H1 (cell line): ENCODE measurements at regions not wholly inside any gene's neighbourhood (a gene's known extent, or its start where the extent isn't known, plus 50 kb on each side); places are given as distances from the start of the nearest gene placed in this dataset.

Experiments used
- CTCF ChIA-PET: fragments of 300-600 bp; sonication (Branson Sonifier 250); formaldehyde crosslinking; loops from one replicate; lab custom pipeline; 2021; ENCODE audit not compliant: partially characterized antibody; lab: Charles Lee
- POLR2A ChIA-PET: fragments of 300-600 bp; sonication (Branson Sonifier 250); formaldehyde crosslinking; loops from one replicate; lab custom pipeline; 2021; ENCODE audit warnings: inconsistent platforms; ENCODE audit not compliant: partially characterized antibody; lab: Charles Lee
- DNase-seq, 2 experiments: peaks; one replicate each; pipeline versions ENCODE4 v3.0.0 to v3.0.0-alpha.2; 2010 to 2022; ENCODE audit warnings: low spot score in 2 of 2, low read depth in 1 of 2, mixed read lengths in 1 of 2
- FAIRE-seq: peaks from 2 replicates; lab custom pipeline; 2011; peaks lifted over from hg19 to GRCh38; lab: Jason Lieb, UNC
- H2AFZ ChIP-seq: 2 replicates; pipeline ENCODE4 v1.8.1; 2012; ENCODE audit warnings: low read length, inconsistent platforms
- H2AK5ac ChIP-seq: 2 replicates; pipeline ENCODE4 v1.6.1; 2013; ENCODE audit warnings: low read depth, low read length
- H2BK120ac ChIP-seq: replicated peaks from 2 replicates; pipeline ENCODE3; 2013; ENCODE audit warnings: low read depth, low read length, inconsistent platforms
- H2BK12ac ChIP-seq: 2 replicates; pipeline ENCODE4 v1.6.1; 2013; ENCODE audit warnings: low read depth, low read length
- H2BK15ac ChIP-seq: 2 replicates; pipeline ENCODE4 v1.6.1; 2013; ENCODE audit warnings: low read length
- H2BK20ac ChIP-seq: 2 replicates; pipeline ENCODE4 v1.6.1; 2013; ENCODE audit warnings: low read length
- H2BK5ac ChIP-seq: 2 replicates; pipeline ENCODE4 v1.6.1; 2013; ENCODE audit warnings: low read depth, low read length
- H3K14ac ChIP-seq: 2 replicates; pipeline ENCODE4 v1.6.1; 2013; ENCODE audit warnings: inconsistent platforms; ENCODE audit not compliant: insufficient read length
- H3K18ac ChIP-seq: 2 replicates; pipeline ENCODE4 v1.6.1; 2013; ENCODE audit warnings: low read length; ENCODE audit errors: extremely low read depth
- H3K23ac ChIP-seq: 2 replicates; pipeline ENCODE4 v1.6.1; 2013; ENCODE audit warnings: inconsistent platforms; ENCODE audit not compliant: insufficient read length
- H3K23me2 ChIP-seq: 2 replicates; pipeline ENCODE4 v1.6.1; 2013; ENCODE audit warnings: low read depth, low read length
- H3K27ac ChIP-seq: 2 replicates; pipeline ENCODE4 v1.6.1; 2011; ENCODE audit warnings: low read depth, low read length, inconsistent platforms
- H3K27me3 ChIP-seq, 4 experiments: replicated peaks in 1 of 4; 1 replicate in 1 of 4; 2 replicates in 3 of 4; pipeline versions ENCODE4 v1.6.1 to v1.8.1; 2011 to 2013; ENCODE audit warnings: low read length in 3 of 4, mild to moderate bottlenecking in 3 of 4, inconsistent platforms in 2 of 4, mixed read lengths in 2 of 4, moderate library complexity in 1 of 4; ENCODE audit not compliant: control insufficient read depth in 3 of 4, insufficient read depth in 3 of 4; ENCODE audit errors: extremely low read depth in 1 of 4
- H3K36me3 ChIP-seq, 4 experiments: 2 replicates each; pipeline versions ENCODE4 v1.6.1 to v1.8.1; 2011 to 2013; ENCODE audit warnings: mild to moderate bottlenecking in 4 of 4, low read length in 3 of 4, moderate library complexity in 2 of 4, control low read depth in 1 of 4, inconsistent platforms in 1 of 4; ENCODE audit not compliant: insufficient read depth in 4 of 4, control insufficient read depth in 2 of 4
- H3K4ac ChIP-seq: replicated peaks from 2 replicates; pipeline ENCODE3; 2013; ENCODE audit warnings: low read length, low read depth, mixed read lengths, inconsistent platforms; ENCODE audit not compliant: insufficient read length
- H3K4me1 ChIP-seq, 4 experiments: replicated peaks in 1 of 4; 1 replicate in 1 of 4; 2 replicates in 3 of 4; pipeline versions ENCODE4 v1.6.1 to v1.8.1; 2011 to 2013; ENCODE audit warnings: low read length in 3 of 4, inconsistent platforms in 2 of 4, mixed read lengths in 1 of 4; ENCODE audit not compliant: insufficient read depth in 4 of 4, control insufficient read depth in 3 of 4
- H3K4me2 ChIP-seq, 2 experiments: 2 replicates each; pipeline versions ENCODE4 v1.6.1 to v1.8.1; 2011 to 2013; ENCODE audit warnings: low read depth in 2 of 2, low read length in 2 of 2, control low read depth in 1 of 2, inconsistent platforms in 1 of 2, mild to moderate bottlenecking in 1 of 2; ENCODE audit not compliant: insufficient read depth in 1 of 2
- H3K4me3 ChIP-seq, 4 experiments: fragments of 200-600, 300-600 bp in 1 of 4; sonication (generic), shearing (Covaris generic), sonication (Bioruptor Twin) in 1 of 4; 2 replicates each; pipeline versions ENCODE4 v1.5.1 to v1.8.1; 2011 to 2016; ENCODE audit warnings: low read length in 4 of 4, low read depth in 3 of 4, control low read depth in 2 of 4, inconsistent platforms in 2 of 4, mild to moderate bottlenecking in 2 of 4, mixed read lengths in 1 of 4, moderate library complexity in 1 of 4; ENCODE audit not compliant: insufficient read depth in 2 of 4; ENCODE audit errors: extremely low read depth in 1 of 4
- H3K56ac ChIP-seq: replicated peaks from 2 replicates; pipeline ENCODE3; 2013; ENCODE audit warnings: low read depth, mild to moderate bottlenecking, mixed read lengths, low read length, inconsistent platforms; ENCODE audit not compliant: insufficient read length
- H3K79me1 ChIP-seq: 2 replicates; pipeline ENCODE4 v1.6.1; 2013; ENCODE audit warnings: low read depth, low read length, control low read depth
- H3K79me2 ChIP-seq, 2 experiments: 2 replicates each; pipeline versions ENCODE4 v1.6.1 to v1.8.1; 2012 to 2013; ENCODE audit warnings: low read length in 2 of 2, mild to moderate bottlenecking in 2 of 2, inconsistent platforms in 1 of 2; ENCODE audit not compliant: insufficient read depth in 2 of 2, control insufficient read depth in 1 of 2
- H3K9ac ChIP-seq, 4 experiments: replicated peaks in 1 of 4; 1 replicate in 1 of 4; 2 replicates in 3 of 4; pipeline versions ENCODE4 v1.6.1 to v1.8.1; 2011 to 2013; ENCODE audit warnings: low read depth in 3 of 4, low read length in 3 of 4, control low read depth in 2 of 4, mild to moderate bottlenecking in 2 of 4, moderate library complexity in 2 of 4, inconsistent platforms in 1 of 4; ENCODE audit errors: extremely low read depth in 1 of 4
- H3K9me3 ChIP-seq, 2 experiments: 2 replicates each; pipeline versions ENCODE4 v1.6.1 to v1.8.1; 2012 to 2013; ENCODE audit warnings: mild to moderate bottlenecking in 2 of 2, moderate library complexity in 2 of 2, control low read depth in 1 of 2, inconsistent platforms in 1 of 2, low read depth in 1 of 2, low read length in 1 of 2, mixed read lengths in 1 of 2; ENCODE audit not compliant: insufficient read depth in 2 of 2
- H4K20me1 ChIP-seq, 2 experiments: replicated peaks in 1 of 2; 2 replicates each; pipeline versions ENCODE3 to v1.8.1; 2011 to 2013; ENCODE audit warnings: inconsistent platforms in 2 of 2, low read length in 2 of 2, mild to moderate bottlenecking in 1 of 2; ENCODE audit not compliant: insufficient read depth in 2 of 2, control insufficient read depth in 1 of 2
- H4K5ac ChIP-seq: 2 replicates; pipeline ENCODE4 v1.6.1; 2013; ENCODE audit warnings: low read length, low read depth, mixed read lengths, inconsistent platforms; ENCODE audit not compliant: insufficient read length
- H4K8ac ChIP-seq: 2 replicates; pipeline ENCODE4 v1.8.0; 2013; ENCODE audit warnings: mild to moderate bottlenecking, moderate library complexity, low read length, inconsistent platforms; ENCODE audit not compliant: insufficient read depth; ENCODE audit errors: extremely low read depth
- H4K91ac ChIP-seq: replicated peaks from 2 replicates; pipeline ENCODE3; 2013; ENCODE audit warnings: low read length, mixed read lengths, inconsistent platforms; ENCODE audit not compliant: insufficient read length
- BRCA1 ChIP-seq: IDR thresholded peaks from 2 replicates; pipeline ENCODE4 v1.6.1; 2012; ENCODE audit warnings: low read depth, low read length, improper control_type of control experiment
- CHD1 ChIP-seq: IDR thresholded peaks from 2 replicates; pipeline ENCODE4 v1.6.1; 2012; ENCODE audit warnings: low read depth, low read length, improper control_type of control experiment
- CTCF ChIP-seq, 3 experiments: IDR thresholded peaks; 1 replicate in 2 of 3; 2 replicates in 1 of 3; pipeline versions ENCODE4 v1.5.1 to v1.6.1; 2011; ENCODE audit warnings: low read length in 3 of 3, mild to moderate bottlenecking in 3 of 3, inconsistent platforms in 2 of 3, low read depth in 1 of 3, moderate library complexity in 1 of 3; ENCODE audit not compliant: insufficient read depth in 1 of 3; ENCODE audit errors: control extremely low read depth in 1 of 3
- GABPA ChIP-seq: IDR thresholded peaks from 2 replicates; pipeline ENCODE4 v1.6.1; 2011; ENCODE audit warnings: mild to moderate bottlenecking, low read length, moderate library complexity, borderline replicate concordance; ENCODE audit not compliant: insufficient read depth
- PHF8 ChIP-seq: fragments of 200-600 bp; sonication (generic); conservative IDR thresholded peaks from 2 replicates; pipeline ENCODE4 v1.7.1; 2012; ENCODE audit warnings: low read depth, mild to moderate bottlenecking, inconsistent platforms, low read length, moderate library complexity
- POLR2AphosphoS5 ChIP-seq: IDR thresholded peaks from 2 replicates; pipeline ENCODE4 v1.6.1; 2011; ENCODE audit warnings: low read depth, low read length
- SIRT6 ChIP-seq: IDR thresholded peaks from one replicate; pipeline ENCODE4 v1.7.1; 2012; ENCODE audit warnings: low read length, inconsistent platforms
- SP1 ChIP-seq: IDR thresholded peaks from 2 replicates; pipeline ENCODE4 v1.6.1; 2011; ENCODE audit warnings: low read depth, low read length
- SP4 ChIP-seq: IDR thresholded peaks from 2 replicates; pipeline ENCODE4 v1.6.1; 2012; ENCODE audit warnings: low read length, inconsistent platforms
- TAF1 ChIP-seq: IDR thresholded peaks from 2 replicates; pipeline ENCODE4 v1.6.1; 2011; ENCODE audit warnings: mild to moderate bottlenecking, low read depth, low read length
- YY1 ChIP-seq: IDR thresholded peaks from 2 replicates; pipeline ENCODE4 v1.6.1; 2011; ENCODE audit warnings: low read depth, mild to moderate bottlenecking, low read length
- ZNF274 ChIP-seq: IDR thresholded peaks from 2 replicates; pipeline ENCODE4 v1.7.0; 2012; ENCODE audit warnings: low read length, borderline replicate concordance; ENCODE audit errors: extremely low read depth
- WGBS, 2 experiments: shearing (Covaris generic) in 1 of 2; methylation state at CpG; one replicate each; pipeline versions ENCODE4 v1.1.6 to v1.1.7; 2013 to 2015; ENCODE audit warnings: low lambda C conversion rate in 2 of 2, mixed read lengths in 2 of 2, inconsistent platforms in 1 of 2, low coverage in 1 of 2, missing lambda C conversion rate in 1 of 2; ENCODE audit not compliant: insufficient replicate concordance in 2 of 2, insufficient coverage in 1 of 2, insufficient read length in 1 of 2; ENCODE audit errors: extremely low coverage in 1 of 2, missing lambda C conversion rate in 1 of 2; 5-methylcytosine and 5-hydroxymethylcytosine counted together

- no peaks in the 10 kb centered on the region for H3K23me2 ChIP-seq
Measured at GRCh38 chr5:120413686-120414085, 50.4 kb upstream of the PRR16 start.

More at GRCh38 chr5:120413686-120414085, 50.4 kb upstream of the PRR16 start:
- H2BK12ac ChIP-seq, result no peak overlapping the region
- no peak overlapping the region for H2AK5ac ChIP-seq
- no peaks in the 10 kb centered on the region for H4K20me1 ChIP-seq
- no peak for FAIRE-seq
- H4K8ac ChIP-seq, result no peak overlapping the region
- H3K79me2 ChIP-seq, result no peaks in the 10 kb centered on the region
- no peak overlapping the region for H3K4me2 ChIP-seq
- H4K5ac ChIP-seq, result no peak overlapping the region
- H3K79me1 ChIP-seq, result no peaks in the 10 kb centered on the region
- no peak overlapping the region for H3K56ac ChIP-seq
- no peak overlapping the region for H2BK20ac ChIP-seq
- ChIA-PET POLR2A (no interaction called here), CTCF (interaction anchor here (0.6 to 1.6 kb wide), 2 partner anchors 33 to 44 kb away, joined by 3 read pairs; no protein-coding TSS in a partner anchor)
- no peaks in the 10 kb centered on the region for H3K36me3 ChIP-seq
- H3K4ac ChIP-seq, result no peak overlapping the region
- H3K9me3 ChIP-seq, result peaks cover 0 to 3% of the 10 kb centered on the region in 2 experiments; a peak in 1 of 4 replicates
- H3K27me3 ChIP-seq, result no peaks in the 10 kb centered on the region
- no peak for DNase-seq
- H2BK5ac ChIP-seq, result no peak overlapping the region
- no peaks in the 10 kb centered on the region; a peak in 1 of 7 replicates for H3K4me1 ChIP-seq
- no peak overlapping the region for H3K9ac ChIP-seq
- H2BK120ac ChIP-seq, result no peak overlapping the region
- H2AFZ ChIP-seq, result no peak overlapping the region
- H3K27ac ChIP-seq, result no peak overlapping the region
- H3K23ac ChIP-seq, result no peak overlapping the region
- H2BK15ac ChIP-seq, result no peak overlapping the region
- H3K14ac ChIP-seq, result no peak overlapping the region
- WGBS, 2 experiments, result 94% methylated on average over 3 of the region's 3 CpGs; no CpG with 5 or more reads in 1 of the 2 experiments
- no peak overlapping the region for H3K18ac ChIP-seq
- TF ChIP-seq ZNF274, result no peak
- no peak for TF ChIP-seq GABPA
- no peak for TF ChIP-seq POLR2AphosphoS5
- TF ChIP-seq CHD1, result no peak
- TF ChIP-seq PHF8, result no peak
- no peak for TF ChIP-seq TAF1
- TF ChIP-seq SP4, result no peak
- TF ChIP-seq YY1, result no peak
- no peak for TF ChIP-seq SP1
- no peak for TF ChIP-seq BRCA1
- TF ChIP-seq SIRT6, result no peak
- TF ChIP-seq CTCF (IDR thresholded peaks at IDR 0.05; ENCODE audit: control extremely low read depth in 1 of 3, insufficient read depth in 1 of 3, low read depth in 1 of 3, low read length in 3 of 3), result no peak
- H3K4me3 ChIP-seq, result no peak overlapping the region
- no peak overlapping the region for H4K91ac ChIP-seq
